SU-DHL-6 (cell line): ENCODE measurements at regions not wholly inside any gene's neighbourhood (a gene's known extent, or its start where the extent isn't known, plus 50 kb on each side); places are given as distances from the start of the nearest gene placed in this dataset.
A peak's percentile ranks its signal among the peaks of the same experiment; 100 is the strongest.

Experiments used
- H2AFZ ChIP-seq: fragments of 200-600 bp; sonication (generic); 2 replicates; pipeline ENCODE4 v1.6.1; 2014; ENCODE audit warnings: low read depth, mild to moderate bottlenecking, moderate library complexity, mixed read lengths, antibody characterized with exemption, low read length; ENCODE audit not compliant: severe bottlenecking
- H3F3A ChIP-seq: fragments of 200-600 bp; shearing (Covaris generic); 2 replicates; pipeline ENCODE4 v1.6.0; 2016; ENCODE audit warnings: antibody characterized with exemption, mild to moderate bottlenecking; ENCODE audit not compliant: insufficient read depth
- H3K27ac ChIP-seq: fragments of 200-600 bp; sonication (generic); 2 replicates; pipeline ENCODE4 v1.5.1; 2016; ENCODE audit warnings: low read depth, mild to moderate bottlenecking, low read length, moderate library complexity, mixed read lengths
- H3K27me3 ChIP-seq: fragments of 200-600 bp; sonication (generic), shearing (Covaris generic); 2 replicates; pipeline ENCODE4 v1.6.0; 2014; ENCODE audit warnings: mild to moderate bottlenecking, low read length
- H3K36me3 ChIP-seq: fragments of 200-600 bp; sonication (generic); 2 replicates; pipeline ENCODE4 v1.6.1; 2014; ENCODE audit warnings: mild to moderate bottlenecking, low read length, mixed read lengths
- H3K4me2 ChIP-seq: fragments of 300-600, 200-600 bp; shearing (Covaris generic), sonication (generic); 2 replicates; pipeline ENCODE4 v1.6.0; 2014; ENCODE audit warnings: low read length, low read depth, mild to moderate bottlenecking; ENCODE audit not compliant: poor library complexity, severe bottlenecking
- H3K4me3 ChIP-seq: fragments of 200-600 bp; sonication (generic); 2 replicates; pipeline ENCODE4 v1.5.1; 2014; ENCODE audit warnings: antibody characterized with exemption, low read length, mild to moderate bottlenecking, mixed read lengths; ENCODE audit not compliant: insufficient read depth, poor library complexity, severe bottlenecking
- H3K79me2 ChIP-seq: fragments of 200-600 bp; sonication (generic); 2 replicates; pipeline ENCODE4 v1.6.1; 2014; ENCODE audit warnings: mild to moderate bottlenecking, low read length, moderate library complexity; ENCODE audit not compliant: insufficient read depth
- H3K9ac ChIP-seq: fragments of 200-600 bp; sonication (generic); 2 replicates; pipeline ENCODE4 v1.7.0; 2014; ENCODE audit warnings: mild to moderate bottlenecking, low read length
- H3K9me2 ChIP-seq: fragments of 200-600 bp; sonication (generic); replicated peaks from 2 replicates; pipeline ENCODE4 v1.6.1; 2014; ENCODE audit warnings: low read length; ENCODE audit not compliant: insufficient read depth
- H3K9me3 ChIP-seq: fragments of 200-600 bp; sonication (generic); 2 replicates; pipeline ENCODE4 v1.6.1; 2014; ENCODE audit warnings: low read length, mixed read lengths; ENCODE audit not compliant: insufficient read depth
- H4K20me1 ChIP-seq: fragments of 200-600 bp; sonication (generic); 2 replicates; pipeline ENCODE4 v1.6.1; 2014; ENCODE audit warnings: low read depth, mild to moderate bottlenecking, antibody characterized with exemption, low read length, moderate library complexity, mixed read lengths
- EZH2phosphoT487 ChIP-seq: fragments of 200-600 bp; sonication (generic), shearing (Covaris generic); conservative IDR thresholded peaks from 2 replicates; pipeline ENCODE4 v1.6.1; 2018; ENCODE audit warnings: mild to moderate bottlenecking, antibody characterized with exemption, low read length, moderate library complexity, mixed read lengths
- TF ChIP-seq, protein P1 (sequence below): fragments of 200-600 bp; sonication (generic); IDR thresholded peaks from one replicate; pipeline ENCODE4 v1.5.1; 2017; ENCODE audit warnings: antibody characterized with exemption, mild to moderate bottlenecking, low read length, moderate library complexity; ENCODE audit not compliant: insufficient read depth, poor library complexity, severe bottlenecking

DNA sequence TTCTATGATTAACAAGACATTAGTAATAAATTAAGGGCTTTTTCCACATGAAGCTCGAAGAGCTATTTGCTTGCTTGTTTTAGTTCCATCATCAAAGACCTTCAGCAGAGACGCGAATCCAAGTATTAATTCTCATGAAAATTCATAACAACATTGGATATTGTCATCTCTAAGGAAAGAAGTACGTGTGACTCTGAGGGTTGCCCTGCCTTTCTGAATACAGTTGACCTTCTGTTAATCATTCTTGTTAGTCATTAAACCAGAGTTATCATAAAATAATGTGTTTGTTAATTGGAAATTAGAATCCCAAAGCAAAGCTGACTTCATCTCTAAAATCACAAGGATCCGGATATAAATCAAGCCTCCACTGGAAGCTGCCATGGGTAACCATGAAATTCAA is 222.5 kb downstream of the ZNF608 start:
- Histone ChIP-seq H3K9me3 (no peaks in the 10 kb centered on the region), H3K79me2 (no peaks in the 10 kb centered on the region), H3K27ac (no peak overlapping the region), H3K27me3 (no peaks in the 10 kb centered on the region), H3K4me3 (no peak overlapping the region), H4K20me1 (no peaks in the 10 kb centered on the region), H2AFZ (no peak overlapping the region), H3K9me2 (no peaks in the 10 kb centered on the region), H3K4me2 (peak overlapping the region; percentile 44), H3F3A (peaks cover 15% of the 10 kb centered on the region; the same call in 1 of the 2 replicates), H3K36me3 (no peaks in the 10 kb centered on the region), H3K9ac (no peak overlapping the region)
- TF ChIP-seq, protein P1, sequence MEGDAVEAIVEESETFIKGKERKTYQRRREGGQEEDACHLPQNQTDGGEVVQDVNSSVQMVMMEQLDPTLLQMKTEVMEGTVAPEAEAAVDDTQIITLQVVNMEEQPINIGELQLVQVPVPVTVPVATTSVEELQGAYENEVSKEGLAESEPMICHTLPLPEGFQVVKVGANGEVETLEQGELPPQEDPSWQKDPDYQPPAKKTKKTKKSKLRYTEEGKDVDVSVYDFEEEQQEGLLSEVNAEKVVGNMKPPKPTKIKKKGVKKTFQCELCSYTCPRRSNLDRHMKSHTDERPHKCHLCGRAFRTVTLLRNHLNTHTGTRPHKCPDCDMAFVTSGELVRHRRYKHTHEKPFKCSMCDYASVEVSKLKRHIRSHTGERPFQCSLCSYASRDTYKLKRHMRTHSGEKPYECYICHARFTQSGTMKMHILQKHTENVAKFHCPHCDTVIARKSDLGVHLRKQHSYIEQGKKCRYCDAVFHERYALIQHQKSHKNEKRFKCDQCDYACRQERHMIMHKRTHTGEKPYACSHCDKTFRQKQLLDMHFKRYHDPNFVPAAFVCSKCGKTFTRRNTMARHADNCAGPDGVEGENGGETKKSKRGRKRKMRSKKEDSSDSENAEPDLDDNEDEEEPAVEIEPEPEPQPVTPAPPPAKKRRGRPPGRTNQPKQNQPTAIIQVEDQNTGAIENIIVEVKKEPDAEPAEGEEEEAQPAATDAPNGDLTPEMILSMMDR = no peak
- no peak for TF ChIP-seq EZH2phosphoT487

DNA sequence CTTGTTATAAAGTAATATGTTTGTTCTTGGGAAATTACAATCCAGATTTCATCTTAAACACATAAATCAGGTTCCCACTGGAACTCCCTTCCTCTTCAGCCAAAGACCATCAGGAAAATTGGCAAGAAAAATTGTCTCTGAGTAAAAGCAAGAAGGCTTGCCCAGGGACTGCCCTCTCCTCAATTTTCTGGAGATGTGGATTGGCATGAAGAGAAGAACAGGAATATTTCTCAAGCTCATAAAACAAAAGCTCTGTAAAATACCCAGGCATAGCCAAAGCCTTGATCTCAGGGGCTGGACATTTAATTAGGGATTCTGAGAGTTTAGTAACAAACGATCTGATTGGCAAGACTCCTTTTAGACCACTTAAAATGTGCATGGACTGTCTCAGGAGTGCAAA is 223.4 kb downstream of the ZNF608 start:
- Histone ChIP-seq H3K36me3 (no peaks in the 10 kb centered on the region), H4K20me1 (no peaks in the 10 kb centered on the region), H3K9ac (no peak overlapping the region), H3K79me2 (no peaks in the 10 kb centered on the region), H3K4me3 (no peak overlapping the region), H3K9me3 (no peaks in the 10 kb centered on the region), H3K27me3 (no peaks in the 10 kb centered on the region), H3K4me2 (no peak overlapping the region), H3F3A (peaks cover 15% of the 10 kb centered on the region; the same call in 1 of the 2 replicates), H3K9me2 (no peaks in the 10 kb centered on the region), H3K27ac (no peak overlapping the region), H2AFZ (no peak overlapping the region)
- TF ChIP-seq, protein P1 = no peak
- TF ChIP-seq EZH2phosphoT487 = no peak

DNA sequence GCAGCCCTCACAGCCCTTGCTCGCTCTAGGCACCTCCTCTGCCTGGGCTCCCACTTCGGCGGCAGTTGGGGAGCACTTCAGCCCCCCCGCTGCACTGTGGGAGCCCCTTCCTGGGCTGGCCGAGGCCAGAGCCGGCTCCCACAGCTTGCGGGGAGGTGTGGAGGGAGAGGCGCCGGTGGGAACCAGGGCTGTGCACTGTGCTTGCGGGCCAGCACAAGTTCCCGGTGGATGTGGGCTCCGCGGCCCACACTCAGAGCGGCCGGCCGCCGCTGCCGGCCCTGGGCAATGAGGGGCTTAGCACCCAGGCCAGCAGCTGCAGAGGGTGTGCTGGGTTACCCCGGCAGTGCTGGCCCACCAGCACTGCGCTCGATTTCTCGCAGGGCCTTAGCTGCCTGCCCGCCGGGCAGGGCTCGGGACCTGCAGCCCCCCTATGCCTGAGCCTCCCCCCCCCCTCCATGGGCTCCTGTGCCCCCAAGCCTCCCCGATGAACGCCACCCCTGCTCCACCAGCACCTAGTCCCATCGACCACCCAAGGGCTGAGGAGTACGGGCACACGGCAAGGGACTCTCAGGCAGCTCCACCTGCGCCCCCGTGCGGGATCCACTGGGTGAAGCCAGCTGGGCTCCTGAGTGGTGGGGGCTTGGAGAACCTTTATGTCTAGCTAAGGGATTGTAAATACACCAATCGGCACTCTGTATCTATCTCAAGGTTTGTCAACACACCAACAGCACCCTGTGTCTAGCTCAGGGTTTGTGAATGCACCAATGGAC is 224.8 kb downstream of the ZNF608 start:
- H3K9me3 ChIP-seq = no peaks in the 10 kb centered on the region
- no peak for TF ChIP-seq EZH2phosphoT487
- TF ChIP-seq, protein P1 = no peak
- no peaks in the 10 kb centered on the region for H3K79me2 ChIP-seq
- no peaks in the 10 kb centered on the region for H3K36me3 ChIP-seq
- H3F3A ChIP-seq = peaks cover 15% of the 10 kb centered on the region; the same call in 1 of the 2 replicates
- H3K4me2 ChIP-seq = no peak overlapping the region
- H3K27me3 ChIP-seq = no peaks in the 10 kb centered on the region
- no peaks in the 10 kb centered on the region for H4K20me1 ChIP-seq
- no peak overlapping the region for H3K9ac ChIP-seq
- no peak overlapping the region for H3K27ac ChIP-seq
- no peaks in the 10 kb centered on the region for H3K9me2 ChIP-seq
- H3K4me3 ChIP-seq = no peak overlapping the region
- no peak overlapping the region for H2AFZ ChIP-seq
